Frontal cortex (tissue), 3 donors: ENCODE measurements at regions not wholly inside any gene's neighbourhood (a gene's known extent, or its start where the extent isn't known, plus 50 kb on each side); places are given as distances from the start of the nearest gene placed in this dataset.
"Not testable (repeated sequence)": the region's sequence is repeated elsewhere in the genome, so short reads cannot be mapped to it uniquely, and the experiment has no call there.

ENCODE experiments used
- DNase-seq, 2 donors: peaks; one replicate each; pipeline ENCODE4 v3.0.0; 2012; ENCODE audit warnings: low spot score in 2 of 2
- FAIRE-seq: peaks from 2 replicates; lab custom pipeline; 2012; peaks lifted over from hg19 to GRCh38; lab: Jason Lieb, UNC
- donor health status: control.
- donor health status: control.
- donor health status: control.

DNA sequence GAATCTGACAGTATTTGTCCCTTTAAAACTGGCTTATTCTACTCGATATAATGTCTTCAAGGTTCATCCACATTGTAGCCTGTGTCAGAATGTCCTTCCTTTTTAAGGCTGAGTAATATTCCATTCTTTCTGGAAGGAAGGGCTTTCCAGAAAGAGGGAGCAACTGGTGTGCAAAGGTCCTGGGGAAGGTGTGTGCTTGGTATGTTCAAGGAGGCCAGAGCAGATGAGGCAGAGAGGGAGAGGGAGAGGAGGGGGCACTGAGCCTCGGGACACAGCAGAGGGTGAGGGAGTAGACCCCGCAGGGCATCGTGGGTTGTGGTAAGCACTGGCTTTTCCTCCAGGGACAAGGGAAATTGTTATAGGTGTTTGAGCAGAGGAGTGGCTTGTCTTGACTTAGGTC is 90.9 kb upstream of the NCOR2 start:
- FAIRE-seq (no peak), DNase-seq (no peak)

DNA sequence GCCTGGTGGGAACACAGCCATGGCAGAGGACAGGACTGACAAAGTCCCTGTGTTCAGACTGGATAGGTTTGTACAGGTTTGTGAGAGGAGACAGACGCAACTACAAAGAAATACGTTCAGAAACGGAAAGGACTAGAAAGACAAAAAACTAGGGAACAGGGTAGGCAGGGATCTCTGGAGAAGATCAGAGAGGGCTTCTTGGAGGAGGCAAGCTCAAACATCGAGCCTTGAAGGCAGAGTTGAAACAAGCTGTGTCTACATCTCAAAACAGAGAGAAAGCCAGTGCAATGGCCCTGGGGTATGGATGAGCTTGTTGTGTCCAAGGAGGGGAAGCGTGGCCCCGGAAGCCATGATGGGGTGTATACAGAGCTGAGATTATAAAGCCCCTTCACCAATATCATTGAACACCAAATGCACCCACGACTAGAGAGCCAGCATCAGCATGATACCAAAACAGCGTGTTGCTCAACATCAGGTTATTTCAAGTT is 89.6 kb upstream of the NCOR2 start:
- FAIRE-seq (no peak), DNase-seq (no peak)

DNA sequence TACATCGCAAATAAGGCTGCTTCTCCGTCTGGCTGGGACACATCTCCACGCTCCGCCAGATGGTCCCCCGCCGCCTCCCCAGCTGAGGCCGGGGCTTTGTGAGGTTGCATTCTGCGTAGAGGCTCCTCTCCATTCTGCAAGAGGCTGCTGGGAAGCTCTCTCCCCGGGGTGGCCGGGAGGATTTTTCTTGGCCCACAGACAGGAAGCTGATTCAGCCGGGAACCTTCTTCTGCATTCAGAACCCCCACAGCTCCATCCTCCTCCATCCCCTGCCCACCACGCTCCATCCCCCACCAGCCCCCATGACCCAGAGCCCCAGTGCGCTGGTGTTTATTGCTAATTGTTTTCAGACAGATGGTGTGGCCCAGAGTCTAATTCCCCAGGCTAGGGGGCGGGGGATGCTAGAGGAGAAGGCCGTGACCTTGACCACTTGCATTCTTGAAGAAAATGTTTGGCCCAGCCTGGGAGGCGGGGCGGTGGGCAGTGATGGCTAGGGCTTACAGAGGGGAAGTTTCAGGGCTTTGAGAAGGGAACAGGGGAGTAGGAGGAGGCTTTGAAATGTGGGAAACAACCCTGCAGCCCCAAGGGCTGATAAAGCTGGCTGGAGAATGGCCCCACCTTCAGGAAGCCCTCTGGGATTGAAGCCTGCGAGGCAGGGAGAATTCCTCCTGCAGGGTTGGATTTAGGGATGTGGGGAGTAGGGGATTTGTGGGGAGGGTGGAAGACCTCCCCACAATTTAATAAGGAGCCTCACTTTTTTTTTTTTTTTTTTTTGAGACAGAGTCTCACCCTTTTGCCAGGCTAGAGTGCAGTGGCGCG is 88.5 kb upstream of the NCOR2 start:
- DNase-seq, result peak; percentile 67 to 78
- FAIRE-seq, result no peak

DNA sequence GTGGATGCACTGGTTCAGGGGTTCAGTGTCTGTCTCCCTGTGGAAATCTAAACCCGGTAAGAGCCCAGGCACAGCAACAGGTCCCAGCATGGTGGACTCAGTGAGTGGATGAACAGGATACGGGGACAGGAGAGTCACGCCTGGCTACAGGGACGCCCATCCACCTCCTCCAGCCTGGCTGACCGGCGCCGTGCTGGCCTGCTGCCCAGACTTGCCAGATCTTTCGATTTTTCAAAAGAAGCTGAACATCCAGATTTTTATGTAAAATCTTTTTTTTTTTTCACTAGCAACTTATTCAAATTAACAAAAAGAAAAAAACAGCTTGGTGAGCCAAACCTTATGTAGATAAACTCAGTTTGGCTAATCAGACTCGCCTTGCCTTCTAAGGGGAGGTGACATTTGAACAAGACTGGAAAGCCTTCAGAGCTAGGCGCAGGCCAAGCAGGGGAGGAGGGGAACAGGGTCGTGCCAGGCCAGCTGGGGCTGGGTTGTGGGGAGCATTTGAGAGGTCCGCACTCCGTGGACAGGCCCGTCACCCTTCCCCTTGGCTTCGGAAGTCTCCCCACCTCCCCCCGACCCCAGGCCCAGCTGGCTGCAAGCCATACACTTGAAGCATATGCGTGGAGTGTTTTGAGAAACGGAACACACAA is 87.8 kb upstream of the NCOR2 start:
- peak; percentile 62 to 75 for DNase-seq
- no peak for FAIRE-seq

DNA sequence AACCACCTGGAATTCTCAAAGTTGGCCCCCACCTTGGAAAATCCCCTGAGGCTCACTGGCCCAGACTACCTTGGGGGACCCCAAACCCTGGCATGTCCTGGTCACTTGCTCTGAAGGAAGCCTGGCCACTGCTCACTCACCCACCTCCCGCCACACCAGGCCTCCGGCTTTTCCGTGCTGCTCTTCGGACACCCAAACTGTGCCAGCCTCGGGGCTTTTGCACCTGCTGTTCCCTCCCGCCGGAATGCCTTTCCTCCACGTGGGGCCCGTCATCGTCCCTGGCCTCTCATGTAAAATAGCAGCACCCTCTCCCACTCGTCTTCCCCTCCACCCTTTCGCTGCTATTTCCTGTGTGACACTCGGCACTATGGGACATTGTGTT is 87.2 kb upstream of the NCOR2 start:
- DNase-seq, result no peak
- FAIRE-seq, result no peak

DNA sequence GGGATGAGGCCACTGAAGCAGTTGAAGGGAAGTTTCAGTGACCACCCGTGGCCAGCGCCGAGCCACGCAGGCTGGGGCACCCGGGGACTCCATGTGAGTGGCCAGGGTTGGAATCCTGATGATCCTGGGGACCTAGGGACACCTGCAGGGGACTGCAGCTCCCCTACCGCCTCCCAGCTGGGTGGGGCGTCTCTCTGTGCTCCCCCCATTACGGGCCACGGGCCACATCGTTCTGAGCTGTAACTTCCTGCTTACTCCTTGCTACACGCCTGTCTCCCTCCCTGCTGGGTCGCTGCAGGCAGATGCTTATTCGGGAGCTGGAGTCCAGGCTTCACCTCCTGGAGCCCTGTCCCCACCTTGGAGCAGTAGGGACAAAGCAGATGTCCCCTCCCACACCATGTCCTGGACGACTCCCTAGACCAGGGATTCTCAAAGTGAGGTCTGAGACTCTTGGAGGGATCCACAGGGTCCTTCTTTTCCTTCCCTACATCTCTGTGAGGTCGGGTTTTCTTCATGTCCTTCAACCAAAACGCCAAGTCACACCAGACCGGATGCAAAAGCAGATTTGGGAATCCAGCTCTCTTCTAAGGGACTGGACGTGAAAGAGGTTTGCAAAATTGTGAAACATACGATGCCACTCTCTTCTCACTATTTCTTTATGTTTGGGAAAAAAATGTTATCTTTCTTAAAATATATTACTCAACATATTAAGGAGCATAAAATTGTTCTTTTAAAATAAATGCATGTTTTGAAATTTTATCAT is 85.9 kb upstream of the NCOR2 start:
- FAIRE-seq (no peak), DNase-seq (no peak)

DNA sequence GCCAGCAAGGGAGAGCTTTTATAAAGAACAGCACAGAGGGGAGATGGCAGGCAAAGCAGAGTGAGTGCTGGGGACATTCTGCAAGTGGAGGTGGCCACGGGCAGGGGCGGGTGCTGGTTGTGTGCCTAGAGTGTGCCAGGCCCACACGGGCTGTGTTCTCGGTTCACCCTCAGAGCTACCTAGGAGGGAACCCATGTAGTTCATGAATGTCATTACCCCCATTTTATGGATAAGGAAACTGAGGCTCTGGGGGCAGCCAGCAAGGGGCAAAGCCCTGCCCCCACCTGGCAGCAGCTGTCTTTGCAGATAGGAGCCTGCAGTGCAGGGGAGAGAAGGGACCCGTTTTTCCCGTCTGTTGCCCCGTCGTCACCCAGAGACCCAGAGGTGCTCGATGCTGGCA is 85.2 kb upstream of the NCOR2 start:
- FAIRE-seq, result no peak
- DNase-seq, result no peak

DNA sequence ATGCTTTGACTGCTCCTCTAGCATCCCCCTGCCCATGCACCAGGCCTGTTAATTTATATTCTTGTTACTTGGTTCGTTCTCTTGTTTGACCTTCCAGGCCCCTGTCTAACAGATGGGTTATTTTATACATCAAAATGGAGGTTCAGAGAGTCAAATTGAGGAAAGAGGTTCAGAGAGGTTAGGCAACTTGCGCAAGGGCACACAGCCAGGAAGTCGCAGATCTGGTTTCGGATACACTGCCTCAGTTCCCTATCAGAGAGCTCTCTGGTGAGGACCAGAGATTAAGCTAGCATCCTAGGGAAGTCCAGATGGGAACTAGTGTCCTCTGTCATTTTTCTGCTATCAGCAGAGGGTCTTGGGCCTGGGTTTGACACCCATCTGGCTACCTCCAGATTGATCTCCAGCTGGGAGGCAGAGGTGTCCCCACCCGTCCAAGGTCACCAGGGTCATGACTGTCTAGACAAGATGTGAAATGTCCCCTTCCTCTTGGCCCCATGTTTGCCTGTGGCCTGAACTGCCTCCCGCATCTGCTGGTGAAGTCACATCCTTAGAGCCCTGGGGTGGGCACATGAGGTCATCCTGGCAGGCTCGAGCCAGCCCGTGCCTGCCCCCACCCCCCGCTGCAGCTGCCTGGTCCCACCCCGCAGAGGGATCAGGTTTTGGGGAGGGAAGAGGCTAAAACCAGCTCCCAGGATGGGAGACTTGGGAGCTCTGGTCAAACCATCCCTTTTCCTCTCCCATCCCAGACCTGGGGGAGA is 84.3 kb upstream of the NCOR2 start:
- FAIRE-seq, result no peak
- DNase-seq, result no peak

DNA sequence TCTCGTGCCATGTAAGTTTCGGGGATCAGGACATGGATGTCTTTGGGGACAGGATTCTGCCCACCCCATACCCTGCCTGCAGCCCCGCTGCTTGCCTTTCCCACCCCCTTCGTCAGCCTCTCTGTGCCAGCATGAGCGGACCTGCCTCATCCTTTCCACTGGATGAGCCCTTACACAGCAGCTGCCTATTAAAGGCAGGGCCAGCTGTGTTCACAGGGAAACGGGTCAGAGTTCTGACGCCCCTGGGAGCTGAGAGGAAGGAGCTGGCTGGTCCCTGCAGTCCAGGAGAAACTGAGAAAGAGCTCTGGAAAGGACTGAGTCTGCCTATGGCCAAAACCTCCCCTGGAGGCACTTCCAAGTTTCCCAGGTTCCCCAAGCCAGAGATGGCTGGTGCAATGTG is 83.5 kb upstream of the NCOR2 start:
- DNase-seq, result no peak
- no peak for FAIRE-seq

DNA sequence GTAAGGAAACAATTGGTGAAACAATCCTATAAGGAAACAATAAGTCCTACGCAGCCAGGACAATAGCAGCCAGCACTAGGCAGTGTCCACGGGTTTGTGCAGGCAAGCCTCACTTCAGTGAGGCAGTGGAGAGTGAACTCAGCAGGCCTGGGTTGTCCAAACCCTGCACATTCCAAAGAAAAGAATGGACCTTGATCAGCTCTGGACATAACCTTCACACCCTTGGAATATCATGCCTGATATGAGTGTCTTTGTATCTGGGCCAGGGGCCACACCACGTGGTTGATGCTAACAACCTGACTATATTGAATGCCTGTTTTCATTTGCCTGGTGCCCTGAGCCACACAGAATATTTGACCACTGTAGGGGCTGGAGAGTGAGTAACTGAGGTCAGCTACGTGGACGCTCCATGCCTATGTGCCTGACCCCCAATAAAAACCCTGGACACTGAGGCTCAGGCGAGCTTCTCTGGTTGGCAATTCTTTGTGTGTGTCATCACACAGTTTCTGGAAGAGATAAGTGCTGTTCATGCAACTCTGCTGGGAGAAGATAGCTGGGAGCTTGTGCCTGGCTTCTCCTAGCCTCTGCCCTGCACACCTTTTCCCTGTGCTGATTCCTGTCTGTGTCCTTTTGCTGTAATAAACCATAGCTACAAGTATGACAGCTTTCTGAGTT is 81.4 kb upstream of the NCOR2 start:
- no peak for FAIRE-seq
- no peak for DNase-seq

DNA sequence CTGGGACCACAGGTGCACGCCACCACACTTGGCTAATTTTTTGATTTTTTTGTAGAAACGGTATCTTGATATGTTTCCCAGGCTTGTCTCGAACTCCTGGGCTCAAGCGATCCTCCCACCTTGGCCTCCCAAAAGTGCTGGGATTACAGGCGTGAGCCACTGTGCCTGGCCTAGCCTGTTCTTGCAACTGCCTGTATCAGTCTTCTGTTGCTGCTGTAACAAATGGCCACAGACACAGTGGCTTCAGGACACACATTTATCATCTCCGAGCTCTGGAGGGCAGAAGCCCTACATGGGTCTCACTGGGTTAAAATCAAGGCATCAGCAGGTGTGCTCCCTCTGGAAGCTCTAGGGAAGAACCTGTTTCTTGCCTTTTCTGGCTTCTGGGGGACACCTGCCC is 79.9 kb upstream of the NCOR2 start:
- no peak for FAIRE-seq
- no peak for DNase-seq

DNA sequence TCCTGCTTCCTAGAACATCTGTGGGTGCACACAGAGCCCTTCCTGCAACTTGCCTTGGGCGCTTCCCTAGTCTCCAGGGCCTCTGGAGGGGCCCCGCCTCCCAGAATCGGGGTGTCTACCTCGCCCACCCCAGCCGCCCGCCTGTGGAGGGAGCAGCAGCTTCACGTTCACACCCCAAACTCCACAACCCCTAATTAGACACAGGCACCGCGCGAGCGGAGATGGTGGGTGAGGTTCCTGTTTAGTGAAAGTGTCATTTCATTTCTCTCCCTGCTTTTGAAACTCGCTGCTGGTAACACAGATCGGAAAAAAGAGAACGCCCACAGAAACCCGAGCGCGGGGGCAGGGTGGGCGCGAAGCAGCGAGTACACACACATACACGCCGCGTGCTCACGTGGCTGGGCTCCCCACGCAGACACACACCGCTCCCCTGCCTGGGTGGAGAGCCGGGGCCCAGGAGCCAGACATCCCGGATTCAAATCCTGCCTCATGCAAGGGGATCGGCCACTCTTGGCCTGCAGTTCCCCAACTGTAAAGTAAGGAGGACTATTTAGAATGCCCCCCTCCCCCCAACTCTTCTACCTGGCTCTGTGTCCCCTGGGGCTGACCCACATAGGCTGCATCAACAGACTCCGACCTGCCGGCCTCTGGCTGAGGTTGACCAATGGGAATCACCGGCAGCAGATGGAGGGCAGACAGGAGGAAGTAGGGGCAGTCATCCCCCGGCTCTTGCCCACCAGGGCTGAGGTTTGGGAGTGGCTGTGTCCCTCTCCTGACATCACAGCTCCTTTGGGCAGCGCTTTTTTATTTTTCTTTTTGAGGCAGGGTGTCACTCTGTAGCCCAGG is 79.2 kb upstream of the NCOR2 start:
- DNase-seq (no peak), FAIRE-seq (no peak)

DNA sequence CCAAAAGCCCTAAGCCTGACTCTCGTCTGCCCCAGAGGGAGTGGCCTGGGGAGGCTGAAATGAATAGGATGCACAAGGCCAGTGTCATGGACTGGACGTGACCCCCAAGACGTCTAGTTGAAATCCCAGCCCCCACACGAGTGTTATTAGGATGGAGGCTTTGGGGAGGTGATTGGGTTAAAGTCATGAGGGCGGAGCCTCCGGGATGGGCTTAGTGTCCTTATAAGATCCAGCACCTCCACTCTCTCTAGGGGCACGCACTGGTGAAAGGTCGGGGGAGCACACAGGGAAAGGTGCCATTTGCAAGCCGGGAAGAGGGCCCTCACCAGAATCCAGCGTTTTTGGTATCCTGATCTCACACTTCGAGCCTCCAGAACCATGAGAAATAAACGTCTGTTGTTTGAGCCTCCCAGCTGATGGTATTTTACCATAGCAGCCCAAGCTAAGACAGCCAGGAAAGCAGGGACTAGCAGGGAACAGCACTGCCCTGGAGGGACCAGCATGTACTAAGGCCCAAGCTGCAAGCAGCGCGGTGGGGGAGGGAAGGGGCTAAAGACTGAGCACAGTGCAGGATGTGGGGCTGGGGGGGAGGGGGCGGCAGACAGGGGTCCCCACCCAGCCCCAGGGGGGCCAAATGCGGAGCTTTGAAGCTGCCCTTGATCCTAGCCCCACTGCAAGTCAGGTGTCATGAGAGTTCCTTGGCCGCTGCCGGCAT is 78.3 kb upstream of the NCOR2 start:
- FAIRE-seq, result no peak
- no peak for DNase-seq

DNA sequence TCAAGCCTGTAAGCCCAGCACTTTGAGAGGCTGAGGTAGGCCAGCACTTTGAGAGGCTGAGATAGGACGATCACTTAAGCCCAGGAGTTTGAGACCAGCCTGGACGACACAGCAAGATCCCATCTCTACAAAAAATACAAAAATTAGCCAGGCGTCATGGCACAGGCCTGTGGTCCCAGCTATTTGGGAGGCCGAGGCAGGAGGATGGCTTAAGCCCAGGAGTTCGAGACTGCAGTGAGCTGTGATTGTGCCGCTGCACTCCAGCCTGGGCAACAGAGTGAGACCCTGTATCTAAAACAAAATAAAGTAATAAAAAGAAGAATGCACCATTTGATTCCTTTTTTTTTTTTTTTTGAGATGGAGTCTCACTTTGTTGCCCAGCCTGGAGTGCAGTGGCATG is 76.4 kb upstream of the NCOR2 start:
- not testable (repeated sequence) for FAIRE-seq, DNase-seq

DNA sequence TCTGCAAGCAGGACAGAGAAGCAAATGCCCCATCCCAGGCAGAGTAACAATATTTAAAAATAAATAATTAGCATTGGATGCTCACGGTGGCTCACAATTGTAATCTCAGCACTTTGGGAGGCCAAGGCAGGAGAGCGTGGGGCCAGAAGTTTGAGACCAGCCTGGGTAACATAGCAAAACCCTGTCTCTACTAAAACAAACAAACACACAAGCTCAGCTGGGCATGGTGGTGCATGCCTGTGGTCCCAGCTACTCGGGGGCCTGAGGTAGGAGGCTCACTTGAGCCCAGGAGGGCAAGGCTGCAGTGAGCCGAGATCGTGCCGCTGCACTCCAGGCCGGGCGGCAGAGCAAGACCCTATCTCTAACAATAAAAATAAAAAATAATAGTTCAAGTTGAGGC is 74.7 kb upstream of the NCOR2 start:
- no peak for FAIRE-seq
- no peak for DNase-seq

DNA sequence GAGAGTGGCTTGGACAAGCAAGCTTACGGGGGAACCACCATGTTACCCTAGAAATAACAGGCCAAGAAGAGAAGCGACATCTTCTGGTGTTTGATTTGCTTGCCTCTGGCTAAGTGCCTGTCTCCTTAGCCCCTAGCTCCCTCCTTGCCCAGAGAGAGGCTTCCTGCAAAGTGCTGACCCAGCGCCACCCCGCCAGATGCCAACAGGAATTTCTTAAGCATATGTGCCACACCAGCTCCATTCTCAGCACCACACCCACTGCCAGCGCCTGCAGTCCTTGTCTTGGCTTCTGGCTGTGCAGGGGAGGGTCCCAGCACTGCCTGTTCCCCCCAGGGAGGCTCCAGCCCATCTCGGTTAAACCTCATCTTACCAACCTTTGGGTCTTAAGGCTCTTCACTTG is 74.2 kb upstream of the NCOR2 start:
- no peak for FAIRE-seq
- no peak for DNase-seq

DNA sequence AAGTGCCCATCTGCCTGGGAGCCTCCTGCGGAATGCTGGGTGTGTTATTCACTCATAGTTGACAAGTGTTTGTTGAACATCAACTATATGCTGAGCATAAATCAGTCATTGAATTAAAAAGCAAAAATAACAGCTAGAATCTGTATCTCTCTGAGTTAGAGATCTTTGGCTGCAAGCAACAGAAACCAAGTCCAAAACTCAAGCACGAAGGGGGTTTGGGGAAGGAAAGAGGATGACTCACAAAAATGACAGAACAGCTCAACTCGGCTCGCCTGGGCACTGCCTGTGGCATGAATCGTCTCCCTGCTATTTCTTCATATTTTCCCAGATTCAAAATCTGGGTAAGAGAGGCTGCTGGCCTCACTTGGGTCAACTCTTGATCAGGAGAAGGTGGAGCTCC is 72.6 kb upstream of the NCOR2 start:
- no peak for FAIRE-seq
- no peak for DNase-seq

DNA sequence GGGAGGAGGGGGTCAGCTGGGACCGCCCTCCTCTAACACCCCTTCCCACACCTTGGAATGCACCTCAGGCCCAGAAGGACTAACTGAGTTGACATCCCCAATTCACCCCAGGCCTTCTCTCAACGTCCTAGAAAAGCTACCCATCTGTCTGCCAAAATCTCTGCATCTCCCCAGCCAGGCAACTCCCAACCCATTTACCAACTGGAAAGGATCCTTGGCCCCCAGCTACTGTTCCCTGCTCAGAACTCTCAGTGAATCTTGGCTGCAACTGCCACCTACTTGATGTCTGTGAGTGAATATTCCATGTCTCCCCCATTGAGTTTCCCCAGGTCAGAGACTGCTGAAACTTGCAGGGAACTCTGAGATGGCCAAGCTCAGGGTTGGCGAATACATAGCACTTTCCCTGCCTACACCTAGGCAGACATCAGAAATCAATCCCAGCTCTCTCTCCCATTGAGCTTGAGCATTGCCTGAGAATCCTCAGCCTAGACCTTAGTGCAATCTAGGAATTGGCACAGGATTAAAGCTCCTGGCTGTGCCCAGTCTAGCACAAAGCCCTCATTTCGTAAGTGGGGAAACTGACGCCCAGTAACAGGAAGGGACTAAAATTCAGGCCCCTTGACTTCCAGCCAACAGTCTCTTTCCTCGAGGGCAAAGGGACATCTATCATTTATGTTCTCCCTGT is 71.9 kb upstream of the NCOR2 start:
- DNase-seq (no peak), FAIRE-seq (no peak)
